ENCODE measurements at regions not wholly inside any gene's neighbourhood (a gene's known extent, or its start where the extent isn't known, plus 50 kb on each side); places are given as distances from the start of the nearest gene placed in this dataset.
A peak's percentile ranks its signal among the peaks of the same experiment; 100 is the strongest.

DNA sequence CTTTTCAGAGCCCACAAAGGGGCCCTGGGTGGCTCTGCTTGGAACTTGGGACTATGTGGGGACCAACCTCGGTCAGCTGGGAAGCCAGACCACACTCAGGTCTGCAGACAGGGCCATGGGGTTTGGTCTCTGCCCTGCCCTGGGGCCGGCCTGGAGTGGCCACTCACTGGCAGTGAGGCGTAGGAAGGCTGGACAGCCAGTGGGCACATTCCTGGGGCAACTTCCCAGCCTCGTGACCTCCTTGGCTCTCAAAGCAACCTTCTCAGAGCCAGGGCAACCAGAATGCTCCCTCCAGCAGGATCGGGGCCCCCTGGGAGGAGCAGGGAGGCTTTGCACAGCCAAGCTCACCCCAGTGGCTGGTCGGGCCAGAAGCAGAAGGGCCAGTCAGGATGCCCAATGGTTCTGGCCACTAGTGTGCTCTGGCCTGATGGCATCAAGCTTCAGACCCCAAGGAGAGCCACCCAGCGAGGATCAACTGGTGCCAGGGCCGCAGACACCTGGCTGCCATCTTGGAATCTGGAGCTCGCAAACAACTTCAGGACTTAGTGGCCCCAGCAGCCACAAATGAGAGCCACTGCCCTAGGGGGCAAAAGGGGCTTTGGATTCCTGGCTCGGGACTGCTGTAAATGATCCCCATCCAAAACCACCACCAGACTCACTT lies 87.1 kb downstream of the MYEOV start:
- no peak for DNase-seq

DNA sequence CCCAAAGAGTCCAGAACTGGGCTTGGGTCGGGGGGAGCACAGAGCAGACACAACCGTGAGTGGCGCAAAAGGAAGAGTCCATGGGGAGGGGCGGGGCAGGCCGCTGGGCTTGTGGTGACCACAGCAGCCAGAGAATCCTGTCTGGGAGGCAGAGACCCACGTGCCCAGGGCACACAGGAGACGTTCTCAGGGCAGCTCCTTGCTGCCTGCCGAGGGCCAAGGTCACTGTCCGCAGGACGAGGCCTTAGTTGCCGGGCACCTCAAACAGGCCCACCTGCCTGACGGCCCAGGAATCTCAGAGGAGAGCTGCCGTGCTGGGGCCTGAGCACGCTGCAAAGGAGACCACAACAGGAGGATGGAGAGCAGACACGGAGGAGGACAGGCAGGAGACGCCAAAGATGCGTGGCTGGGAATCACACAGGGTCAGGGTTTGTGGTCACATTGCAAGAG lies 87.8 kb downstream of the MYEOV start:
- no peak for DNase-seq

DNA sequence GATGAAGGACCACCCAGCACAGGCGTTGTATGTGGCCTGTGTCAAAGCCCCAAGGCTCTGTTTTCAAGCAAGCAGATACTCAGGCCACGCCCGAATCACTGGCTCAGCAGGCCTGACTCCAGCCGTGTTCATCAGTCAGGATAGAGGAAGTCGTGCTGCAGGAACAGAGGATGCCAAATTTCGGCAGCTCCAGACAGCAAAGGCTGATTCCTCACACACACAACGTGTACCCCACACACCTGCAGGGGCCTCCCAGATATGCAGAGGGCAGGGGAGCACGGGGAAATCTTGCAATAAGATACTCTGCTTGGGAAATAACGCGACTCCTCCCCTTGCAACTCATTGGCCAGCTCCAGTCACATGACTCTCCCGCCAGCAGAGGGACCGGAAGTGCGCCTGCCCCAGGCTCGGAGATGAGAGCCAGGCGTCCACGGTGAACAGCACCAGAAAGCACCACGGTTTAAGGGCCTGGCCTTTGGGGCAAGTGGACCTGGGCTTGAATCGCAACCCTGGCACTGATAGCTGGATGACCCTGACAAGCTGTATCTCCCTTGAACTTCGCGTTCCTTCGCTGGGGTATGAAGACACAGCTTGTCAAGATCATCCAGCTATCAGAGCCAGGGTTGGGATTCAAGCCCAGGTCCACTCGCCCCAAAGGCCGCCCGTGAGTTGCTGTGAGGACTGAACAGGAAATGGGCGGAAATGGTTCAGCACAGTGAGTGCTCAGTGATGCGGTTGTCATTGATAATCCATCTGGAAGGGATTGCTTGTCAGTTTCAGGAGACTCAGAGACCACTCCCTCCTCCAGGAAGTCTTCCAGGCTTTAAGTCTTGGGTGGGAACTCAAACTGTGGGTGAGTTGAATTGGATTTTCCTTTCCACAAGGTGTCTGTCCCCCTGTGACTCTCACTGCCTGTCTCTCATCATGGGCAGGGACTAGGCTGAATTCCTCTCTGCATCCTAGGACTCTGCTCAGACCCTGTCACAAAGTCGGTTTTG lies 88.5 kb downstream of the MYEOV start:
- peak; percentile 17 for DNase-seq

DNA sequence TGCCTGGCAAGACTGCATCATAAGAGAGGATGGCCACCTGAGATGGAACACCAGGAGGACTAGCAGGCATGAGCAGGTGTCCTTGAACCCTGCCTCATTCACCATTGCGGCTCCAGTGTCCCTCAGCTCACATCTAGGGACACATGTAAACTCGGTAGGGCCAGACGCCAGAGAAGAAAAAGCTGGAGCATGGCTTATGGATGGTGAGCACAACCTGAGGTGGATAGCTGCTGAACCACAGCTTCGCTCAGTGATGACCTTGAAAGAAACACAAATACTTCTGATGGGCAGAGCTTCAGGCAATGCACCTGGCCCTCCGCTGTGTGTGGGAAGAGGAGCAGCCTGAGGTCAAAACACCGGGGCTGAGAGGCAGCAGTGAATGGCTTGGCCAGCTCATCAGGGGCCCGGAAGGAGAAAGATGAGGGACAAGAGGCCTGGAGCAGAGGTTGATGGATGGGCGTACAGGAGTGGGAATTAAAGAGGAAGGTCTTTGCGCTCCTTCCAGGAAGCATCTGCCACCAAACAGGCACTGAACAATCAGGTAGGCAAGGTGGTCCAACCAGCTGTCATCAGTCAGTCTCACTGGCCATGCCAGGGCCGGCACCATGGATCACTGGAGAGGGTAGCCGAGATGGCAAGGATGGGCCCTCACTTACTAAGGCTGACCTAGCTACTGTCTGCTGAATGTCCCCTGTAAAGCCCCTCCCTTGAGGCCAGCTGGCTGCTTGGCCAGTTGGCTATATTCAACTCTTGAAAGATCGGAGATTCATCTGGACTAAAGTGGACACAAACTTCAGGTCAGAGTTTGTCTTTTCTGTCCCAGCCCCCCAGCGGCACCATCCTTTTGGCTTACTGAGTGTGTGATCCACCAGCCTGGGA lies 89.7 kb downstream of the MYEOV start:
- DNase-seq: no peak

DNA sequence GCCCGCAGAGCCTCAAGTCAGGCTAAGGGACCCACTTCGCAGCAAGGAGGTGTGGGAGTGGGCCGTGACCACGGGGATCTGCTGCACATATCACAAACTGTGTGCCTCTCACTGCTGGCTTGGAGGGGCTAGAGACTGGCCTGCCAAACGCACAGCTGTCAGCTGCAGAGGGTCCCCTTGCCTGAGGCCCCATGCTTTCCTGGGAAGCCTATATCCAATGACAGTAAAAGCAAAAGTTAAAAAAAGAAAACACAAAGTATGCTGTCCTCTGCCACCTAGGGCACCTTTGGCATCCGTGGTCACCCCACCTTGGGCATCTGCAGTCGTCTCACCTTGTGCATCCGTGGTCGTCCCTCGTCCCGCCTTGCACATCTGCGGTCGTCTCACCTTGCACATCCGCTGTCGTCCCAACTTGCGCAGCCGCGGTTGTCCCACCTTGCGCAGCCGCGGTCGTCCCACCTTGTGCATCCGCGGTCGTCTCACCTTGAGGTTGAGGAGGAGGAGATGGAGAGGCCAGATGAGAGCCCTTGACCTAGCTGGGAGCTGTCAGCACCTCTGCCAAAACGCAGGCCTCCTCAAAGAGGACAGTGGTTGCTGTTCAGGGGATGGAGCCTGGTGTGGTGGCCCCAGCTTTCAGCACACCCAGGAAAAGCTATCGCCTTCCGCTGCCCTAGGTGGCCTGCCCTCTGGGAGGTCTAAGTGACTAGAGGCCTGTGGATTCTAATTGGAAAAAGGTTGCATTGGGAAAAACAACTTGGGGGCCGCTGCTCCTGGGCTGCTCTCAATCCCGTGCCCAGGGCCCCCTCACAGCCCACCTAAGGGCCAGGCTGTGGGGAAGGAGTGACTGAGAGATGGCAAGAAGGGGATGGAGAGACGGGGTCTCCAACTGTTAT lies 90.5 kb downstream of the MYEOV start:
- no peak for DNase-seq

DNA sequence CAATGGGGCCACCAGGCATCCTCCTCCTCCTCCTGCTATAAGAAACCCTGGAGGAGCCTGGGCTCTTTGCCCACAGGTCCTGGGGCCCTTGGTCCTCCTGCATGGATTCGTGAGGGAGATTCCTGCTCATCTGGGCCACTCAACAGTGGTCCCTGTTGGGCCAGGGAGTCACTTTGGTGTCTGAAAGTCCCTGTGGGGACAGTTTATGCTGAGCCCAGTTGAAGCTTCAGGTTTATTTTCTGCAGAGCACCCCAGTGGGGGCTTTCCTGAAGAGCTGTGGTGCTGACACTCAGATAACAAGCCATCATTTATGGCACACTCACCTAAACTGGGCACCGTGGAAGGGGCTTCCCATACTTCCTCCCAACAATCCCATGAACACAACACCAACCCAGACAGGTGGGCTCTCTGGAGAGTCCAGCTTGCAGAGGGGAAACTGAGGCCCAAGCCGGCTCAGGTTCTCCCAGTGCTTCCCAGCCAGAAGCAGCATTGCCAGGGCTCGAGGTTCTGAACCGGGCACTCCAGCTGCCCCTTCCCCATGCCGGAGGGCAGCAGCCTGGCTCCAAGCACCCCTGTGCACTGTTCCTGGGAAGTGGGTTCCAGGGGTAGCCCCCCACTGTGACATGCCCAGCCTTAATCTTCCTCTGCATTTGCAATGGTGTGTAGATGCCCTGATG lies 91.3 kb downstream of the MYEOV start:
- no peak for DNase-seq

DNA sequence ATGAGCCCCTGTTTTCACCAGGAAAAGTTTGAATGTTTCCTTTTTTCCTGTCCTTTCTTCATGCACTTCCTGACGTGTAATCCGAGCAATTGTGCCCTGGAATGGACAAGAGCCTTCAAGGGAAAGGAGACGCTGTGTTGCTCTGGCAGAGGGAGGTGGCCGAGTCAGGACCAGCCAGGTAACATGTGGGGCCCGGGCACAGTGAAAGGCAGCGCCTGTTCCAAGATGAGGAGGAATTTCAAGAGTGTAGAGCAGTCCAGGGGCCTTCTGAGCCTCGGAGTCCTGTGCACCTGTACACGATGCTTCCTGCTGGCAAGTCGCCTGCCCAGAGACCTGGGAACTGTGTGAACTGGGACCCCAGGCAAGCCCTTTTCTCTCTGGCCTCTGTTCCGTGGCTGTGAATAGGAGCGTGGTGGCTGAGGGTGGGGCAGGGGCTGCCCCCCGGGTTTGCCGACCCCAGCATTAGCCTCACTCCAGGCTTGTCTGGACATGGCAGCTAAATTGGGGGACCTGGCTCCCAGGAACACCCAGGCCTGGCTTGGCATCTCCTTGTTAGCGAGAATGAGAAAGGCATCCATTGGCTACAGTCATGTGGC lies 92.0 kb downstream of the MYEOV start:
- no peak for DNase-seq

DNA sequence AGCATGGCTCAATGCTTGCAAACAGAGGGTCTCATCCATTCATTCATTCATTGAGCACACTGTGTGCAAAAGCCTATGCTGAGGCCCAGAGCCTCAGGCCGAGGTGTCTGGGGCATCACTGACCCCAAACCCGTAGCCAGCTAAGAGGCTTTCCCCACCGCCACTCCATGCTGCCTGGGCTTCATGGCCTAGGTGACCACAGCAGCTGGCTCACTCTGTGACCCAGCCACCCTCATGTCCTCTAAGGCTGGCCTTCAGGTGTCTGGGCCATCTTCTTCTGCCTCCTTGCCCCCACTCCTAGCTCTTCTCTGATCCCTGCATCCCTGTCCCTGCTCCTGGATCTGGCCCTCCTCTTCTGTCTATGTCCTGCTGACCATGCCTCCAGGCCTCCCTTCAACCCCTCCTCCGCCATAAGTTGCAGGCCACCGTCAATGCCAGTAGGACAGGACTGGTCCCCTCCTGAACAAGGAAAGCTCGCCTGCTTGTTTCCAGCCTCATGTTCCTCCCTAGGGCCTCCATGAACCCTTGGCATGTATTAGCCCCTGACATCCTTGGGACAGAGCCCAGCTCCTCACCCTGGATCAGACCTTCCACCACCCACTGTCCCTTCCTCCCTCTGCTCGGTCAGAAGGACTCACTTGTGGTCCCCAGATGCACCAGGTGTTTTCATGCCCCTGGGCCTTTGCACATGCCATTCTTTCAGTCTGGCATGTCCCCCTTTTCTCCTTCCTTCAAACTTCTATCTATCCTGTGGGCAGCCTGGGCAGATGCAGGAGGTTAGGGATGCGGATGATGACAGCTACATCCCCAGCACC lies 92.8 kb downstream of the MYEOV start:
- DNase-seq: no peak

DNA sequence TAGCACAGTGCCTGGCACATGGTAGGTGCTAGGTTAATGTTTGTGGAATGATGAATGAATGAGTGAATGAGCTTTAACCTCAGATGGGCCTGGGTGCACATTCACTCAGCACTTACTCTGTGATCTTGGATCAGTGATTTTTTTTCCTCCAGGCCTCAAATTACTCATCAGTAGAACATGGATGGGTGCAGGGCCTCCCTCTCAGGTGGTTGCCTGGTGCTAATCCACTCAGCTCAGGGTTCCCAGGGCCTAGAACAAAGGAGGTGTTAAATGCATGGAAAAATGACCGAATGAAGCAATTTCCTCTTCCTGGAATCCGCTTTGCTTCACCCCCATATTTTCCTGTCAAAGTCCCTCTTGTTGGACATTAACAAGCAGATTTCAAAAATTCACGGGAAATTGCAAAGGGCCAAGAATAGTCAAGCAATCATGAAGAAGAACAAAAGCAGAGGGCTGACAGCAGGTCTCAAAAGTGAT lies 93.5 kb downstream of the MYEOV start:
- no peak for DNase-seq

DNA sequence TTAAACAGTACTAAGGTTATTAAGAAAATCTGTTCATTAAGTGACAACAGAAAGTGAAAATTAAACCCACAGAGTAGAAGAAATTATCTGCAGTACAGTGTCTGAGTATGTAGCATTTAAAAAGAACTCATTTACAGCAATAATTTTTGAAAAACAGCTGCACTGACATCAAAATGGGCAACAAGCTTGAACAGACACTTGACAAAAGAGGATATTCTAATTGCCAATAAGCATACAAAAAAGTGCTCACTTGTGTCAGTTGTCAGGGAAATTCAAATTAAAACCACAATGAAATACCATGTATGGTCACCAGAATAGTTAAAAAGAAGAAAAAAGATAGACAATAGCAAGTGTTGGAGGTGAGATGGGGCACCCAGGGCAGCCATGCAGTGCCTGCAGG lies 93.3 kb upstream of the LINC01488 start:
- no peak for DNase-seq

DNA sequence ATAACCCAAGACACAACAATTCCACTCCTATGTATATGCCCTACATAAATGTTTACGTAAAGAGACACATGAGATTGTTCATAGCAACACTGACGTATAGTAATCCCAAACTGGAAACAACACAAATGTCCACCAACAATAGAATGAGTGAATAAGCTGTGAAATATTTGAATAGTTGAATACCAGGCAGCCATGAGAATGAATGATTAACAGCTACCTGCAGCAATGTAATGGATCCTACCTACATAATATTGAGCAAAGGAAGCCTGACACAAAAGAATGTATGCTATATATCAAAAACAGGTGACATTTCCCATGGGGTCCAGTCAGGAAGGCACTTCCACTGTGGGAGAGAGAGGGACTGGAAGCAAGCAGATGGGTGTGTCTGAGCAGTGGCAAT lies 92.8 kb upstream of the LINC01488 start:
- no peak for DNase-seq

DNA sequence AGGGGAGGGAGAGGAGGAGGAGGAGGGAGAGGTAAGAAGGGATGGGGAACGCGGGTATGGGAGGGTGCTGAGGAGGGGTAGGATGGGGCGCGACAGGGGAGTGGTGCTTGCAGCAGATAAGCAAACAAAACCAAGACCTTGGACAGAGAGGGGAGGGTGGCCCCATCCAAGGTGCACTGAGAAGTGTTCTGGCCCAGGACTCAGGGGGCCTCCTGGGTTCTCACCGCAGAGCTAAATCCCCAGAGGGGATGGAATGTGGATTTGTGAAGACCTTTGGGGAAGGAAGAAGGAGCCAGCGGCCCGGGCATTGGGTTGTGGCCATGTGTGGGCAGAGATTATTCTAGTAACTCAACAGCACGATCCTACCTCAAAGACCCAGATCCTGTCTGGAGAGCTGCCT lies 90.9 kb upstream of the LINC01488 start:
- DNase-seq: no peak

DNA sequence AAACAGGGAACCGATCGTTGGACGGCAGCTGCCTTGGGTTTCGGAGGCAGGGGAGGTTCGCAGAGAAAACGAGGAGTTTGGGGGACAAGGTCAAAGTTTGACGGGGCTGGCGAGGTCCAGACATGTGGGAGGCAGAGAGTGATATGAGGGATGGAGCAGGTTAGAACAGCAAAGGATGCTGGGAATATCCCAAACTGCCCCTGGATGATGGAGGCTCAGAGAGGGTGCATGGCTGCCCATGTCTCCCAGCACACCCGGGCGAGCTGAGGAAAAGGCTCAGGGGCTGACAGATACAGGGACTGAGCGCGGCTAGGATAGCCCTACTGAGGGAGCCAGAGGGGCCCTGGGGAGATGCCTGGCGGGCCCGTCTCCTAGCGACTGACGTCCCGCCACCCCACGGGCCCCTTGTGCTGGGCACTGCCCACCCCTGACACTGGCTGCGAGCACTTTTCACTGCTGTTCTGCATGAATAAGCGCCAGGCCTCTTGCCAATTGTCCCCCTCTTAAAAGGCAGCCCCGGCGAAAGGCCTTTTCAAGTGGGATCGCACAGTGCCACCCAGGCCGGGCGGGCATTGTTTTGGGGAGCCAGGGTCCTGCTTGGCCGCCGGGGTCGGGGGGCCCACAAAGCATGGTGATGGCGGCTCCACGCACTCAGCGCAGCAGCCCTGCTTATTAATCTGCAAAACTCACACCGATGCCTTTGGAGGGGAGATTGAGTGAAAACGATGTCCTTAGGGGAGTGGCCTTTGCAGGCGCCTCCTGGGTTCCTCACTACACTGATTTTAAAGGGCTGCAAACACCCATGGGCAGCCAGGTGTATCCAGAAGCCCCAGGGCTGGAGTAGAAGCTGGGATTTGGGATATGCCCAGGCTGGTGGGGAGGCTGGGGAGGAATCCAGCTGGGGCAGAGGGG lies 90.0 kb upstream of the LINC01488 start:
- DNase-seq: no peak

DNA sequence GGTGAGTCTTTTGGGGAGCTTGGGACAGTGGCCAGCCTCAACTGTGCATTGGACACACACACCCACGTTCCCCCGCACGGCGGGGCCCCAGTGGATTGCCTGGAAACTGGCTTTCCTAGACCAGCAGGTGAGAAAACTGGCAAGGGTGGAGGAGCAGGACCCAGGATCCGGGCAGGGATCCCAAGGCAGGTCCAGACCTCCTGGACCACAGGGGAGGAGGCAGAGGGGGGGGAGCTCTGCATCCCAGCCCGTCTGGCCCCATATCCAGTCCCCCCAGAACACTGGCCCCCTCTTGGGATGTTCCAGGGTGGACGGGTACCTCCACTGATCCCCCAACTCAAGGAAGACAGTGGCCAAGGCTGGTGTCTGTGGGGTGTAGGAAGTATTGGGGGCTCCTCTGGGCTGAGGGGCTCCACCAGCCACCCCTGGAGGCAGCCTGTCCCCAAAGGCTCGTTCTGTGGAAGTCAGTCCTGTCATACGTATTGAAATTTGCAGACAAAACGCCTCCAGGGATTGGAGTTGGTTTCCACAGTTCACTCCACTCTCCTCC lies 89.3 kb upstream of the LINC01488 start:
- DNase-seq: no peak

DNA sequence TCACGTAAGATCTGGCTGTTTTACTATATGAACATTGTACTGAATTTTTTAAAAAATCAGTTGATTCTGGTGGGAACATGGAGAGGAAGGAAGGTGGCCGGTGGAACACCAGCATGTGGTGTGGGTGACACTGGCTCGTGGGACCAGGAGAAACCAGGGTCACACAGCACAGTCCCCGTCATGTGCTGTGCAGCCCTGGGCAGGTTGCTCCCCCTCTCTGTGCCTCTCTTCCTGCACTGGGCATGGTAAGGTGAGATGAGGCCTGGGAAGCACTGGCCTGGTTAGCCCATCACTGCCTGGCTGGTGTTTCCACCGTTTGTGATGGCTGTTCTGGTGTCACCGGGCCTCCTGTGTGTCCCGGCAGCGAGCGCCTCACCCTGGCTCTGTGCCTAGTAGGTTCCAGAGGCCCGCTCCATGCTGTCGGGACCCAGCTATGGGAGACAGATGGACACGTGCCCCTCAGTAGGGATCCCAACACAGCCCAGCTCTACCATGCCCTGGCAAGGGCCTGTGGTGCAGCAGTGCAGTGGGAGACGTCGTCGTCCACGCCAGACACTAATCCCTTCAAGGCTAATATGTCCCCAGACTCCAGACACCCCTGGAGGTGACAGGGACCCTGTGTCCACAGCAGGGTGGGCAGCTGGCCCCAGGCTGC lies 88.2 kb upstream of the LINC01488 start:
- DNase-seq: no peak

DNA sequence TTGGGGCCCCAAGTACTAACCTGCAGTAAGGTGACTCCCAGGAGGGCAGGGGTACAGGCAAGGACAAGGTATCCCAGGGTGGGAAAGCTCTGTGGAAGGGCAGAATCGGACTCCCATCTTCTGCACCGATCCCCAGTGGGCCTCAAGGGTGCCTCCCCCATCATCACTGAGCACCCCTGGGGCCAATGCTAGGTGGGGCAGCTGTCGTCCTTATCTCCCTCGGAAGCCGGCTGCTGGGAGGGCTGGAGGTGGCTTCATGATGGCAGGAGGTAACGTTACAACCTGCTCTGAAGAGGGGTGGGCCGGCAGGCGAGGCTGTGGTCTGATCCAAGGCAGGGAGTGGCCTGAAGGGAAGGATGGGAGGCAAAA lies 87.6 kb upstream of the LINC01488 start:
- DNase-seq: no peak

DNA sequence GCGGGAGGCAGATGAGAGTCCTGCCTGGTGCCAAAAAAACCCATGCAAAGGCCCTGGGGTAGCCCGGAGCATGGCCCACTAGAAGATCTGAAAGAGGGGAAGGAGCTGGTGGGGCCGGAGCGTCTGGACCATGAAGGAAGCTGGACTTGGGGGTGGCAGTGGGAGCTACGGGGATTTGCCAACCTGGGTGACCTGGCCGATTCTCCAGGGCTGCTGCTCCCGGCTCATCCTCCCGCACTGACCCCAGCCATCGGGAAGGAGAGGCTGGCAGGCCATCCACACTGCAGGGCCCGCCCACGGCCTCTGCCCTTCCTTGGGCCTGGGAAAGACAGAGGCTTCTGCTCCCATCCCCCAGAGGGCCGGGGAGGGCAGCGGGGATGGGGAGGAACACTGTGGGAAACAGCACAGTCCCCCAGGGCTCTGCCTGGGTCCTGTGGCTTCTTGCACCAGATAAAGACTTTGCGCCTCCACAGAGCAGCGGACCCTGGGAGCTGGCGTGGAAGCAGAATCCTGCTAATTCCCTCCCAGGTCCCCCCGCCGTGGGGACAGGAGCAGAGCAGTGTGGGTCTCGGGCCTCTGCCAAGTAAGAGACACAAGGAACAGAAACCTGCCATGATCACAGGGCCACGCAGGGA lies 87.1 kb upstream of the LINC01488 start:
- no peak for DNase-seq

DNA sequence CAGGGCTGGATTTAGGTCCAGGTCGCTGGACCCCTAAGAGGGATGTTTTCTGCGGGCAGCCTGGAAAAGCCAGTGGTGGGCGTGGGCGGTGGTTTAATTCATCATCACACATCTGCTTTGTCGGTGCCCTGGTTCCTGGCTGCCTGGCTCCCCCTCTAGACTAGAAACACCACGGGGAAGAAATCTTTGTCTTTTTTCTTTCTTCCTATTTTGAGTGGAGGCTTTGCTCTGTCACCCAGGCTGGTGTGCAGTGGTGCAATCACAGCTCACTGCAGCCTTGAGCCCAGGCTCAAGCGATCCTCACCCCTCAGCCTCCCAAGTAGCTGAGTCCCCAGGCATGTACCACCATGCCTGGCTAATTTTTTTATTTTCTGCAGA lies 86.6 kb upstream of the LINC01488 start:
- DNase-seq: no peak
